HepG2 (cell line): ENCODE measurements at regions not wholly inside any gene's neighbourhood (a gene's known extent, or its start where the extent isn't known, plus 50 kb on each side); places are given as distances from the start of the nearest gene placed in this dataset.

Source experiments
- ATAC-seq: fragments of 200-7000 bp; cut with Tn5 transposase; 3 replicates; pipeline ENCODE4 v1.9.1; 2020; ENCODE audit warnings: mild to moderate bottlenecking, moderate library complexity
- BruUV-seq: library from RNA; stranded (reverse); fragments of 400-500 nt; replicated peaks from 2 replicates; lab custom pipeline; 2021; lab: Mats Ljungman, UMichigan
- CTCF ChIA-PET: fragments of 300-600 bp; formaldehyde crosslinking; extraction: SDS; loops from one replicate; lab custom pipeline; 2021; ENCODE audit warnings: low total read pairs, inconsistent platforms, low intra/inter-chr PET ratio; lab: Yijun Ruan, JAX
- POLR2A ChIA-PET: fragments of 350-600 bp; sonication (Branson Sonifier 250); formaldehyde crosslinking; loops from one replicate; lab custom pipeline; 2020; ENCODE audit warnings: antibody characterized with exemption, inconsistent platforms; lab: Yijun Ruan, JAX
- DNase-seq: peaks from one replicate; pipeline ENCODE4 v3.0.0-alpha.2; 2015; ENCODE audit warnings: low spot score
- FAIRE-seq: peaks from 3 replicates; lab custom pipeline; 2011; peaks lifted over from hg19 to GRCh38; lab: Jason Lieb, UNC
- H2AFZ ChIP-seq: one replicate; pipeline ENCODE4 v1.6.1; 2011; ENCODE audit warnings: low read length, inconsistent platforms
- H3K27ac ChIP-seq: fragments of 300-600 bp; 3 replicates; pipeline ENCODE4 v1.8.0; 2011; ENCODE audit warnings: mixed run types, mild to moderate bottlenecking, mixed read lengths, low read length, inconsistent platforms; ENCODE audit not compliant: insufficient read depth; ENCODE audit errors: extremely low read length
- H3K27me3 ChIP-seq, 2 experiments: fragments of 200-600 bp in 1 of 2; 2 replicates in 1 of 2; 3 replicates in 1 of 2; pipeline versions ENCODE4 v1.6.0 to v1.8.0; 2011; ENCODE audit warnings: low read length in 2 of 2, mild to moderate bottlenecking in 2 of 2, moderate library complexity in 2 of 2, inconsistent platforms in 1 of 2; ENCODE audit not compliant: insufficient read depth in 2 of 2, control insufficient read depth in 1 of 2
- H3K36me3 ChIP-seq, 2 experiments: fragments of 200-600 bp in 1 of 2; replicated peaks in 1 of 2; 2 replicates in 1 of 2; 3 replicates in 1 of 2; pipeline versions ENCODE4 v1.5.1 to v1.8.0; 2011; ENCODE audit warnings: low read length in 2 of 2, inconsistent platforms in 1 of 2; ENCODE audit not compliant: insufficient read depth in 2 of 2, control insufficient read depth in 1 of 2
- H3K4me1 ChIP-seq: 2 replicates; pipeline ENCODE4 v1.5.1; 2012; ENCODE audit warnings: low read length, inconsistent platforms; ENCODE audit not compliant: insufficient read depth
- H3K4me2 ChIP-seq: 2 replicates; pipeline ENCODE4 v1.6.0; 2011; ENCODE audit warnings: low read depth, low read length, inconsistent platforms
- H3K4me3 ChIP-seq, 3 experiments: fragments of 200-600 bp in 1 of 3; sonication (generic), shearing (Covaris generic) in 1 of 3; replicated peaks in 1 of 3; 2 replicates each; pipeline ENCODE4 v1.5.1; 2011 to 2016; ENCODE audit warnings: low read length in 3 of 3, inconsistent platforms in 2 of 3, low read depth in 2 of 3, mild to moderate bottlenecking in 2 of 3, control low read depth in 1 of 3, mixed read lengths in 1 of 3; ENCODE audit not compliant: insufficient read depth in 1 of 3
- H3K79me2 ChIP-seq: one replicate; pipeline ENCODE4 v1.6.1; 2011; ENCODE audit warnings: low read length, inconsistent platforms; ENCODE audit not compliant: insufficient read depth
- H3K9ac ChIP-seq: 2 replicates; pipeline ENCODE4 v1.6.0; 2011; ENCODE audit warnings: mild to moderate bottlenecking, low read depth, low read length, inconsistent platforms; ENCODE audit not compliant: insufficient read depth
- H3K9me3 ChIP-seq: 2 replicates; pipeline ENCODE4 v1.5.1; 2012; ENCODE audit warnings: mild to moderate bottlenecking, low read length
- H4K20me1 ChIP-seq: 2 replicates; pipeline ENCODE4 v1.6.0; 2011; ENCODE audit warnings: inconsistent platforms, mild to moderate bottlenecking, low read length, moderate library complexity; ENCODE audit not compliant: insufficient read depth
- ADNP ChIP-seq: sonication (generic); formaldehyde crosslinking; IDR thresholded peaks from 2 replicates; pipeline ENCODE4 v1.4.0; 2020; ENCODE audit warnings: missing genetic modification reagents
- FOXA1 ChIP-seq, 2 experiments: fragments of 450-650 bp in 1 of 2; sonication (generic) in 1 of 2; formaldehyde crosslinking in 1 of 2; IDR thresholded peaks; 2 replicates each; pipeline versions ENCODE4 v1.4.0 to v1.6.1; 2016 to 2020; ENCODE audit warnings: missing genetic modification reagents in 1 of 2
- JUNB ChIP-seq: sonication (generic); formaldehyde crosslinking; IDR thresholded peaks from 2 replicates; pipeline ENCODE4 v1.8.0; 2022; ENCODE audit warnings: missing genetic modification reagents, mild to moderate bottlenecking, borderline replicate concordance
- MIER2 ChIP-seq: IDR thresholded peaks from 2 replicates; pipeline ENCODE4 v1.6.1; 2016; ENCODE audit warnings: missing biosample characterization, missing genetic modification reagents
- MYPOP ChIP-seq: sonication (generic); formaldehyde crosslinking; IDR thresholded peaks from 2 replicates; pipeline ENCODE4 v1.8.1; 2023; ENCODE audit warnings: mild to moderate bottlenecking, moderate library complexity, missing genetic modification reagents
- NFE2 ChIP-seq: sonication (generic); formaldehyde crosslinking; IDR thresholded peaks from 2 replicates; pipeline ENCODE4 v1.4.0; 2020; ENCODE audit warnings: missing genetic modification reagents
- NR2F6 ChIP-seq, 2 experiments: IDR thresholded peaks; 2 replicates each; pipeline ENCODE4 v1.6.1; 2016; ENCODE audit warnings: antibody characterized with exemption in 1 of 2, mild to moderate bottlenecking in 1 of 2
- POGZ ChIP-seq: sonication (generic); formaldehyde crosslinking; IDR thresholded peaks from 2 replicates; pipeline ENCODE4 v1.4.0; 2020; ENCODE audit warnings: mild to moderate bottlenecking, missing genetic modification reagents
- POLR2A ChIP-seq, 2 experiments: IDR thresholded peaks; 2 replicates each; pipeline ENCODE4 v1.6.1; 2011; ENCODE audit warnings: low read depth in 2 of 2, low read length in 2 of 2, mild to moderate bottlenecking in 1 of 2, moderate library complexity in 1 of 2; ENCODE audit not compliant: insufficient read depth in 1 of 2
- PRMT3 ChIP-seq: sonication (generic); formaldehyde crosslinking; IDR thresholded peaks from 2 replicates; pipeline ENCODE4 v1.8.1; 2022; ENCODE audit warnings: low read depth, mild to moderate bottlenecking, moderate library complexity, missing genetic modification reagents, borderline replicate concordance
- ZBTB38 ChIP-seq: sonication (generic); formaldehyde crosslinking; IDR thresholded peaks from 2 replicates; pipeline ENCODE4 v1.5.1; 2020; ENCODE audit warnings: mild to moderate bottlenecking, missing genetic modification reagents
- ZFP1 ChIP-seq: IDR thresholded peaks from 2 replicates; pipeline ENCODE4 v1.6.1; 2016
- ZFX ChIP-seq: sonication (generic); formaldehyde crosslinking; IDR thresholded peaks from 2 replicates; pipeline ENCODE4 v1.4.0; 2020; ENCODE audit warnings: mild to moderate bottlenecking, low read depth, missing genetic modification reagents, moderate library complexity
- ZMYM3 ChIP-seq: sonication (generic); formaldehyde crosslinking; IDR thresholded peaks from 2 replicates; pipeline ENCODE4 v1.5.1; 2020; ENCODE audit warnings: mild to moderate bottlenecking, missing genetic modification reagents
- ZNF136 ChIP-seq: sonication (generic); formaldehyde crosslinking; IDR thresholded peaks from 2 replicates; pipeline ENCODE4 v1.8.1; 2022; ENCODE audit warnings: low read depth, mild to moderate bottlenecking, moderate library complexity, missing genetic modification reagents
- ZNF296 ChIP-seq: sonication (generic); formaldehyde crosslinking; conservative IDR thresholded peaks from 2 replicates; pipeline ENCODE4 v1.5.0; 2020; ENCODE audit warnings: mild to moderate bottlenecking, missing genetic modification reagents
- ZNF33B ChIP-seq: sonication (generic); formaldehyde crosslinking; IDR thresholded peaks from 2 replicates; pipeline ENCODE4 v1.5.1; 2020; ENCODE audit warnings: mild to moderate bottlenecking, missing genetic modification reagents
- ZNF552 ChIP-seq: sonication (generic); formaldehyde crosslinking; IDR thresholded peaks from 2 replicates; pipeline ENCODE4 v1.9.0; 2022; ENCODE audit warnings: missing genetic modification reagents, mild to moderate bottlenecking, borderline replicate concordance
- ZNF740 ChIP-seq: sonication (generic); formaldehyde crosslinking; IDR thresholded peaks from 2 replicates; pipeline ENCODE4 v1.4.0; 2020; ENCODE audit warnings: missing genetic modification reagents
- WGBS: methylation state at CpG from one replicate; pipeline ENCODE4 v1.1.6; 2017; ENCODE audit warnings: low lambda C conversion rate; 5-methylcytosine and 5-hydroxymethylcytosine counted together
- in situ Hi-C: cut with HindIII; loops from 2 replicates; pipeline ENCODE4 v1.10.0; 2017; ENCODE audit warnings: low pct_unique_long_range_greater_than_20kb; ENCODE audit not compliant: extremely low pct_ligation_motif_present
- intact Hi-C: fragments of 100-400 bp; cut with micrococcal nuclease; formaldehyde crosslinking; loops from one replicate; pipeline ENCODE4 v1.10.0; 2022; ENCODE audit not compliant: unreplicated experiment

- ChIA-PET CTCF (no interaction called here), POLR2A (no interaction called here)
- no peak for TF ChIP-seq ZBTB38 (CRISPR knock-in tag)
- TF ChIP-seq FOXA1 (IDR thresholded peaks at IDR 0.05), result no peak
- no peak for TF ChIP-seq FOXA1 (CRISPR knock-in tag; IDR thresholded peaks at IDR 0.05)
- TF ChIP-seq NFE2, result no peak
- TF ChIP-seq JUNB (CRISPR knock-in tag), result no peak
- no peak for TF ChIP-seq ZNF740 (CRISPR knock-in tag)
- no peak for FAIRE-seq
- intact Hi-C loops, result no loop called here
- Histone ChIP-seq H3K9ac (no peak overlapping the region), H3K9me3 (no peaks in the 10 kb centered on the region), H4K20me1 (no peaks in the 10 kb centered on the region), H2AFZ (no peak overlapping the region), H3K4me1 (peaks cover 17% of the 10 kb centered on the region; the same call in 1 of the 2 replicates), H3K36me3 (no peaks in the 10 kb centered on the region), H3K79me2 (no peaks in the 10 kb centered on the region), H3K4me2 (no peak overlapping the region), H3K4me3 (no peak overlapping the region), H3K27ac (no peak overlapping the region), H3K27me3 (no peaks in the 10 kb centered on the region)
- no TSS peak for BruUV-seq
- no peak for DNase-seq
- 43% methylated on average over 6 of the region's 6 CpGs for WGBS
- in situ Hi-C loops, result no loop called here
- ATAC-seq, result no peak
These were observed 77.5 kb upstream of the SPATA31D4 start for GRCh38 chr9:81850724-81851123.

GRCh38 chr9:81851340-81851739 lies 76.9 kb upstream of the SPATA31D4 start:
- no peaks in the 10 kb centered on the region for H4K20me1 ChIP-seq
- H3K4me2 ChIP-seq, result no peak overlapping the region
- no peaks in the 10 kb centered on the region for H3K9me3 ChIP-seq
- no peak overlapping the region for H3K27ac ChIP-seq
- POLR2A ChIA-PET, result no interaction called here
- ATAC-seq (no peak), FAIRE-seq (no peak)
- H3K9ac ChIP-seq, result no peak overlapping the region
- intact Hi-C loops, result no loop called here
- TF ChIP-seq ZNF552 (no peak), ZFX (CRISPR knock-in tag) (no peak), ZNF33B (CRISPR knock-in tag) (no peak), ZNF136 (no peak), ADNP (CRISPR knock-in tag) (no peak), ZMYM3 (CRISPR knock-in tag) (no peak), PRMT3 (no peak), POGZ (CRISPR knock-in tag) (no peak), ZFP1 (CRISPR knock-in tag) (no peak), ZBTB38 (CRISPR knock-in tag) (no peak), MIER2 (no peak), POLR2A (IDR thresholded peaks at IDR 0.05; ENCODE audit: insufficient read depth in 1 of 2, low read depth in 2 of 2, low read length in 2 of 2) (no peak), NR2F6 (IDR thresholded peaks at IDR 0.05) (no peak), NR2F6 (CRISPR knock-in tag; IDR thresholded peaks at IDR 0.05) (no peak), MYPOP (no peak), ZNF296 (CRISPR knock-in tag) (no peak)
- TF ChIP-seq, all 625 proteins: peak for 0
- BruUV-seq, result no TSS peak
- no peaks in the 10 kb centered on the region for H3K36me3 ChIP-seq
- no peak overlapping the region for H3K4me3 ChIP-seq
- in situ Hi-C loops, result no loop called here
- no peaks in the 10 kb centered on the region for H3K27me3 ChIP-seq
- H2AFZ ChIP-seq, result no peak overlapping the region
- H3K79me2 ChIP-seq, result no peaks in the 10 kb centered on the region
- no peak for DNase-seq
- CTCF ChIA-PET, result no interaction called here
- WGBS, result 31% methylated on average over 5 of the region's 5 CpGs
- H3K4me1 ChIP-seq, result peaks cover 17% of the 10 kb centered on the region; the same call in 1 of the 2 replicates
